WI38 (cell line): ENCODE measurements at regions not wholly inside any gene's neighbourhood (a gene's known extent, or its start where the extent isn't known, plus 50 kb on each side); places are given as distances from the start of the nearest gene placed in this dataset.

Source experiments
- H3K4me3 ChIP-seq: 2 replicates; pipeline ENCODE4 v1.5.1; 2011; ENCODE audit warnings: low read depth, mild to moderate bottlenecking, control low read depth, low read length
- CTCF ChIP-seq: IDR thresholded peaks from 2 replicates; pipeline ENCODE4 v1.5.1; 2012; ENCODE audit warnings: low read depth, mild to moderate bottlenecking, control low read depth, low read length

- no peak for TF ChIP-seq CTCF
- no peak overlapping the region for H3K4me3 ChIP-seq
These were observed 346.5 kb upstream of the FAT1 start for GRCh38 chr4:187070158-187070557.

DNA sequence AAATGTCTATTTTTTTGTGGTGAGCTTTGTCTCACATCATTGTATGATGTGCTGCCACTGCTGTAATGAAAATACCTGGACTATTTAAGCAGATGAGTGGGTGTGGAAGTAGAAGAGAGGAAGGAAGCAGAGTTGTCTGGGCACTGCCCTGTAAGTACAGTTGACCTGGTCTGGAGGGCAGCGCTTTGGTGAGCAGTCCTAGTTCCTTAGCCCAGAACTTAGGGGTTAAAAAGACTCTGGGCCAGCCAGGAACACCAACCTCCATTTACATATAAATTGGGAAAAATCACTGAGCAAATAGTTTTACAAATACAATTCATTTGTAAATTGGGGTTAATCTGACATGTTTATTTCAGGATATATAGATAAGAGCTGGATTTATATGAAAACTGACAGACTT lies 347.1 kb upstream of the FAT1 start:
- TF ChIP-seq CTCF: no peak

DNA sequence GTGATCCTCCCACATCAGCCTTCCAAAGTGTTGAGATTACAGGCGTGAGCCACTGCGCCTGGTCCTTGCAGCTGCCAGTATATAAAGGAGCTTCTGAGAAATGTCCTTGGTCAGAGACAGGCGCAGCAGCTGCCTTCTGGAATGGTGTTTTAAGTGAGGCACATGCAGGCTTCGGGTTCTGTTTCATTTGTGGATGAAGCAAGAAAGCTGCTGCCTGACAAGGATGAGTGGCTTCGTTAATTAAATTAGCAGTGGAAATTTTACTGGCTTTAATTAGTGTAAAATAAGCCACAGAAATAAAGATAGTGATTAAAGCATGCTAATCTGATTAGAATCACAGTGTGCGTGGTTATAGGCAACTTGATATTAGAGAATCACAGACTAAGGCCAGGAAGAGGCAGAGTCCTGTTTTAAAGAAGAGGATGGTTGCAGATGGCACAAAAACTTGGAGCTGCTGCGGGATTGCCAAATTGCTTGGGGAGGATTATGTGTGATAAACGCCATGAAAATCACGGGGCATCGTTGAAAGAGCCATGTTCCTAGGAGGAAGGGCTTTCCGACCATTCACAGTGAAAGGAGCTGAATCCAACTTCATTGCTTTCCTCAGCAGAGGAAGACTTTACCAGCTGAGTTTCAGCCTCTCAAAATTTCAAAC lies 348.4 kb upstream of the FAT1 start:
- TF ChIP-seq CTCF: no peak
- no peak overlapping the region for H3K4me3 ChIP-seq

More for the DNA sequence above, 347.1 kb upstream of the FAT1 start:
- H3K4me3 ChIP-seq: no peak overlapping the region

DNA sequence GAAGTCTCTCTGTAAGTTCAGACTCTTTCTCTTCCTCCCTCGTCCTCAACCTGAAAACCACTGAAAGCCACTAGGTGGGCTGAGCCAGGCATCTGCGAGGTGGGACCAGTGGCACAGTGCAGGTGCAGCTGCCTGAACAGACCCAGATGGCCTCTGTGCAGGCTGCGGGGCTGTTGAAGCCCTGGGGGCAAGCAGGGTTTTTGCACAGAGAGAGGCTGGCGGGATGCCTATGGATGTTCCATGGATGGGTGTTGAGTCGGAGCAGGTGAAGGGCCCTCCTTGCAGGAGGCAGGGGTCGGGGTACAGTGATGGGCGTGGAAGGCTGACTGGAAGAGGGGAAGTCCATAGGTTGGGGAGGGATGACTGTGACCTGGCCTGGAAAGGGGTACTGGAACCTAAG lies 350.2 kb upstream of the FAT1 start:
- TF ChIP-seq CTCF: no peak
- H3K4me3 ChIP-seq: no peak overlapping the region

DNA sequence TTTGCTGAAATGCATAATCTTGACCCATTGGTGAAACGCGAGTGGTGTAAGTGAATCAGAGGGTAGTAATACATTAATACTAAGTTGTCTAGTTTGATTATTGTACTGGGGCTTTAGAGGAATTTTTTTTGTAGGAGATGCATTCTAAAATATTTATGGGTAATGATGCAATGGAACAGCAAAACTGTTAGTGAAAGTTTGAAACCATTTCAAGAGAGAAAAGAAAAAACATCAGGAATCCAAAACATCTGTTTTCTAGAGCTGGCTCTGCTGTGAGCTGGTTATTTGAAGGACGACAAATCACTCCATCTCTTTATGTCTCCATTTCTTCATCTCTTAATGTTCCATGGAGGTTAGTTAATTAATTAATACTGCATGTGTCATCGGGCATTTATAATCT lies 351.9 kb upstream of the FAT1 start:
- no peak overlapping the region for H3K4me3 ChIP-seq
- no peak for TF ChIP-seq CTCF

DNA sequence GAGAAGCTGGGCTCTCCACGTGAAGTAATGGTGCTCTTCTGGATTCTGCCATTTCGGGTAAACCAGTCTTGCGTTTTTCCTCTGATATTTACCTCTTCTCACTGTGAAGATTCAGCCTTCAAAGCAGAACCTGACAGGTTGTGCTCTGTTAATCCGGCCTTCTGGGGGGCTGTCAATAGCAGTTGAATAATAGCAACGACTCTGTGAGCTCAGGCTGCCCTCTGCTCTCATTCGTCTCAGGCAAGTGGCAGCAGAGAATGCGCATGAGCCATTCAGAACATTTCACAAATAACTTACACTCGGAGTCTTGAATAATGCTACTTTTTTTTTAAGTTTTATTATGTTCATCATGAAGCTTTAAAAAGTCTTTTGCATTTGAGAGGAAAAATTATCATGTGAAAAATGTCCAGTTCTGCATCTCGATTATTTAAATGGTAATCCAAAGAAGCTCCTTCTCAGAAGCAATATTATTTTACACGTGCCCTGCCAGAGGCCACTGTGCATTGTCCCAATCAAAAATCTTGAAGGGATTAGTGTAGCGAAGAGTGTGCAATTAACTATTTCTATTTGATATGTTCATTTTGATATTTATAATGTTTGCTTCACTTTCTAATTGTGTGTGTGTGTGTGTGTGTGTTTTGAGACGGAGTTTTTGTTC lies 354.2 kb upstream of the FAT1 start:
- TF ChIP-seq CTCF: no peak
- no peak overlapping the region for H3K4me3 ChIP-seq

GRCh38 chr4:187084701-187085100 lies 361.0 kb upstream of the FAT1 start:
- no peak for TF ChIP-seq CTCF
- no peak overlapping the region for H3K4me3 ChIP-seq
